ENCODE measurements at regions not wholly inside any gene's neighbourhood (a gene's known extent, or its start where the extent isn't known, plus 50 kb on each side); places are given as distances from the start of the nearest gene placed in this dataset.

DNA sequence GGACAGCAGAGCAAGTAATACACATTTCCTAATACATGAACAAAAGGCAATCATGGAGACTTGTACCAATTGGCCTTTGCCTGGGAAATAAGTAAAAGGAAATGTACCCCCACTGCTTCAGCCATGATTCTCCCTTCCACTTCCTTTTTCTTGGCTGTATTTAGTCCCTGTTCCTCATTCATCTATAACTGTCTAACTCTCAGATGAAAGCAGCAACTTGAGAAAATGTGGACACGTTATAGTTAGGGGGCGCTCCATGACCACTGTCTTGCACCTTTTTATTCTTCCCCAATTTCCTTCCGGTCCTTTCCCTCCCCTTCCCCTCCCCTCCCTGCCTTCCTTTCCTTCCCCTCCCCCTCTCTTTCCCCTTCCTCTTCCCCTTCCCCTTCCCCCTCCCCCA lies 61.3 kb upstream of the BARX2 start:
- no peak overlapping the region for H4K5ac ChIP-seq (ENCODE audit: insufficient read length, low read depth, low read length)
- H3K4me1 ChIP-seq (ENCODE audit: insufficient read depth, low read length), result peaks cover 5% of the 10 kb centered on the region; the same call in 1 of the 2 replicates
- no peak overlapping the region for H4K91ac ChIP-seq (ENCODE audit: insufficient read length, low read depth, low read length)
- no peaks in the 10 kb centered on the region for H3K23me2 ChIP-seq (ENCODE audit: insufficient read length, low read depth, low read length, poor library complexity, severe bottlenecking)
- Mint-ChIP-seq H3K4me3 (no peak overlapping the region), H3K36me3 (ENCODE audit: insufficient read depth in 1 of 3, low read depth in 3 of 3) (peaks cover 0 to 1% (median 0%) of the 10 kb centered on the region in 3 experiments; a peak in 2 of 7 replicates), H3K27ac (no peak overlapping the region), H3K4me1 (peaks cover 34 to 48% of the 10 kb centered on the region in 2 experiments), H3K27me3 (ENCODE audit: low read depth) (peaks cover 5% of the 10 kb centered on the region), H3K9me3 (peaks cover 3 to 6% of the 10 kb centered on the region in 2 experiments; a peak in 3 of 5 replicates)
- H2AK5ac ChIP-seq (ENCODE audit: insufficient read length, low read length), result no peak overlapping the region
- no peak overlapping the region for H2BK5ac ChIP-seq (ENCODE audit: insufficient read length, low read length)
- no peaks in the 10 kb centered on the region for H3K9me3 ChIP-seq (ENCODE audit: control insufficient read depth, low read depth, low read length)
- no peak overlapping the region for H3K4ac ChIP-seq (ENCODE audit: low read depth, low read length)
- TF ChIP-seq, protein P1, sequence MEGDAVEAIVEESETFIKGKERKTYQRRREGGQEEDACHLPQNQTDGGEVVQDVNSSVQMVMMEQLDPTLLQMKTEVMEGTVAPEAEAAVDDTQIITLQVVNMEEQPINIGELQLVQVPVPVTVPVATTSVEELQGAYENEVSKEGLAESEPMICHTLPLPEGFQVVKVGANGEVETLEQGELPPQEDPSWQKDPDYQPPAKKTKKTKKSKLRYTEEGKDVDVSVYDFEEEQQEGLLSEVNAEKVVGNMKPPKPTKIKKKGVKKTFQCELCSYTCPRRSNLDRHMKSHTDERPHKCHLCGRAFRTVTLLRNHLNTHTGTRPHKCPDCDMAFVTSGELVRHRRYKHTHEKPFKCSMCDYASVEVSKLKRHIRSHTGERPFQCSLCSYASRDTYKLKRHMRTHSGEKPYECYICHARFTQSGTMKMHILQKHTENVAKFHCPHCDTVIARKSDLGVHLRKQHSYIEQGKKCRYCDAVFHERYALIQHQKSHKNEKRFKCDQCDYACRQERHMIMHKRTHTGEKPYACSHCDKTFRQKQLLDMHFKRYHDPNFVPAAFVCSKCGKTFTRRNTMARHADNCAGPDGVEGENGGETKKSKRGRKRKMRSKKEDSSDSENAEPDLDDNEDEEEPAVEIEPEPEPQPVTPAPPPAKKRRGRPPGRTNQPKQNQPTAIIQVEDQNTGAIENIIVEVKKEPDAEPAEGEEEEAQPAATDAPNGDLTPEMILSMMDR (conservative IDR thresholded peaks at IDR 0.05), result no peak
- no peak overlapping the region for H2BK12ac ChIP-seq (ENCODE audit: insufficient read length, low read depth, low read length)
- no peaks in the 10 kb centered on the region for H3K27me3 ChIP-seq (ENCODE audit: insufficient read depth, low read length)
- no peaks in the 10 kb centered on the region for H3K79me1 ChIP-seq (ENCODE audit: insufficient read depth, low read depth, low read length, poor library complexity, severe bottlenecking)
- H2BK120ac ChIP-seq (ENCODE audit: low read depth, low read length, poor library complexity, severe bottlenecking), result no peak overlapping the region
- H3K79me2 ChIP-seq (ENCODE audit: insufficient read depth, low read length), result no peaks in the 10 kb centered on the region
- H2AFZ ChIP-seq (ENCODE audit: low read length), result no peak overlapping the region
- no peak overlapping the region for H2BK15ac ChIP-seq (ENCODE audit: low read depth, low read length)
- no peak overlapping the region for H3K9ac ChIP-seq (ENCODE audit: extremely low read depth, insufficient read length, low read length)
- no peak overlapping the region for H3T11ph ChIP-seq (ENCODE audit: low read length)
- H4K20me1 ChIP-seq (ENCODE audit: control insufficient read depth, insufficient read depth, insufficient read length), result no peaks in the 10 kb centered on the region
- no peak overlapping the region for H3K18ac ChIP-seq (ENCODE audit: insufficient read length, low read depth, low read length)
- no peak overlapping the region for H3K23ac ChIP-seq (ENCODE audit: insufficient read length, low read depth, low read length)
- no peak overlapping the region for H3K56ac ChIP-seq (ENCODE audit: insufficient read length, low read depth, low read length)
- no peak overlapping the region for H3K27ac ChIP-seq (ENCODE audit: insufficient read length, low read depth, low read length)
- H4K8ac ChIP-seq (replicated peaks; ENCODE audit: insufficient read length, low read depth, low read length), result no peak overlapping the region
- no peak for DNase-seq
- WGBS (ENCODE audit: extremely low coverage, insufficient read length, low lambda C conversion rate), result no CpG with 5 or more reads among the region's 3 CpGs
- H3K14ac ChIP-seq (ENCODE audit: insufficient read depth, low read length), result no peak overlapping the region
- H2BK20ac ChIP-seq (ENCODE audit: low read depth, low read length, poor library complexity, severe bottlenecking), result no peak overlapping the region
- H3K4me2 ChIP-seq (ENCODE audit: insufficient read depth, insufficient read length, low read length), result no peak overlapping the region

Data from H9 (cell line).